WTC11 (cell line): ENCODE measurements at regions not wholly inside any gene's neighbourhood (a gene's known extent, or its start where the extent isn't known, plus 50 kb on each side); places are given as distances from the start of the nearest gene placed in this dataset.
A peak's percentile ranks its signal among the peaks of the same experiment; 100 is the strongest.

ENCODE experiments used
- ATAC-seq: fragments of 200-7000 bp; cut with Tn5 transposase; 2 replicates; pipeline ENCODE4 v1.10.0; 2021; ENCODE audit warnings: mild to moderate bottlenecking, moderate library complexity
- CTCF ChIA-PET: fragments of 300-600 bp; sonication (Branson Sonifier 250); formaldehyde crosslinking; loops from one replicate; lab custom pipeline; 2021; ENCODE audit warnings: antibody characterized with exemption; lab: Charles Lee
- POLR2A ChIA-PET: fragments of 350-600 bp; sonication (Branson Sonifier 250); formaldehyde crosslinking; loops from one replicate; lab custom pipeline; 2021; ENCODE audit warnings: antibody characterized with exemption; lab: Charles Lee
- DNase-seq: peaks from one replicate; pipeline ENCODE4 v3.0.0; 2021; ENCODE audit warnings: low spot score
- H3K27ac Mint-ChIP-seq: 2 replicates; pipeline ENCODE4 v1.8.0; 2021; ENCODE audit warnings: mixed read lengths
- H3K27me3 Mint-ChIP-seq: 2 replicates; pipeline ENCODE4 v1.8.0; 2021; ENCODE audit warnings: low read depth, mild to moderate bottlenecking, moderate library complexity, mixed read lengths
- H3K36me3 Mint-ChIP-seq: 2 replicates; pipeline ENCODE4 v1.8.0; 2021; ENCODE audit warnings: mixed read lengths
- H3K4me1 Mint-ChIP-seq: 2 replicates; pipeline ENCODE4 v1.8.0; 2022; ENCODE audit warnings: mixed read lengths
- H3K4me3 Mint-ChIP-seq: 2 replicates; pipeline ENCODE4 v1.8.0; 2021; ENCODE audit warnings: mild to moderate bottlenecking, moderate library complexity, mixed read lengths
- H3K9me3 Mint-ChIP-seq: 2 replicates; pipeline ENCODE4 v1.8.0; 2021; ENCODE audit warnings: mixed read lengths
- CBFB ChIP-seq: sonication (generic); formaldehyde crosslinking; IDR thresholded peaks from 2 replicates; pipeline ENCODE4 v1.8.1; 2022; ENCODE audit warnings: mild to moderate bottlenecking, low read depth, missing genetic modification reagents
- EMX1 ChIP-seq: fragments of 250-450 bp; sonication (Bioruptor Pico); IDR thresholded peaks from 2 replicates; pipeline ENCODE4 v1.8.0; 2021; ENCODE audit warnings: mild to moderate bottlenecking
- FOXP1 ChIP-seq: sonication (generic); formaldehyde crosslinking; IDR thresholded peaks from 2 replicates; pipeline ENCODE4 v1.8.0; 2022; ENCODE audit warnings: missing genetic modification reagents, mild to moderate bottlenecking, moderate library complexity, borderline replicate concordance
- GRHL2 ChIP-seq: fragments of 250-450 bp; sonication (Bioruptor Pico); IDR thresholded peaks from 2 replicates; pipeline ENCODE4 v1.8.0; 2022; ENCODE audit warnings: mild to moderate bottlenecking, moderate library complexity; ENCODE audit not compliant: insufficient replicate concordance, severe bottlenecking
- MXD4 ChIP-seq: fragments of 250-450 bp; sonication (Bioruptor Pico); IDR thresholded peaks from 2 replicates; pipeline ENCODE4 v1.8.0; 2021; ENCODE audit warnings: mild to moderate bottlenecking, moderate library complexity, borderline replicate concordance
- NFE2L1 ChIP-seq: sonication (generic); formaldehyde crosslinking; IDR thresholded peaks from 2 replicates; pipeline ENCODE4 v1.8.1; 2023; ENCODE audit warnings: missing genetic modification reagents
- NFYB ChIP-seq: sonication (generic); formaldehyde crosslinking; conservative IDR thresholded peaks from 2 replicates; pipeline ENCODE4 v1.8.0; 2022; ENCODE audit warnings: low read depth, missing genetic modification reagents
- SMAD4 ChIP-seq: sonication (generic); formaldehyde crosslinking; IDR thresholded peaks from 2 replicates; pipeline ENCODE4 v1.8.0; 2022; ENCODE audit warnings: mild to moderate bottlenecking, missing genetic modification reagents
- ZBTB21 ChIP-seq: sonication (generic); formaldehyde crosslinking; IDR thresholded peaks from 2 replicates; pipeline ENCODE4 v1.8.1; 2023; ENCODE audit warnings: mild to moderate bottlenecking, missing genetic modification reagents, borderline replicate concordance
- ZMAT4 ChIP-seq: fragments of 250-450 bp; sonication (Bioruptor Pico); IDR thresholded peaks from 2 replicates; pipeline ENCODE4 v1.9.0; 2021; ENCODE audit warnings: mild to moderate bottlenecking
- ZNF138 ChIP-seq: sonication (generic); formaldehyde crosslinking; conservative IDR thresholded peaks from 2 replicates; pipeline ENCODE4 v1.8.1; 2022; ENCODE audit warnings: mild to moderate bottlenecking, moderate library complexity, missing genetic modification reagents
- ZNF263 ChIP-seq: sonication (generic); formaldehyde crosslinking; IDR thresholded peaks from 2 replicates; pipeline ENCODE4 v1.8.1; 2022; ENCODE audit warnings: low read depth, mild to moderate bottlenecking, moderate library complexity, missing genetic modification reagents
- ZNF416 ChIP-seq: fragments of 250-450 bp; sonication (Bioruptor Pico); IDR thresholded peaks from 2 replicates; pipeline ENCODE4 v1.9.0; 2021; ENCODE audit warnings: mild to moderate bottlenecking, inconsistent platforms
- ZNF671 ChIP-seq: fragments of 250-450 bp; sonication (Bioruptor Pico); IDR thresholded peaks from 2 replicates; pipeline ENCODE4 v1.8.0; 2021; ENCODE audit warnings: mild to moderate bottlenecking
- TF ChIP-seq, protein P1 (sequence below): sonication (generic); formaldehyde crosslinking; IDR thresholded peaks from 2 replicates; pipeline ENCODE4 v1.8.1; 2022; ENCODE audit warnings: missing genetic modification reagents, borderline replicate concordance
- TF ChIP-seq, protein P2 (sequence below): sonication (generic); formaldehyde crosslinking; IDR thresholded peaks from 2 replicates; pipeline ENCODE4 v1.8.0; 2023; ENCODE audit warnings: missing genetic modification reagents
- TF ChIP-seq, protein P3 (sequence below): sonication (generic); formaldehyde crosslinking; IDR thresholded peaks from 2 replicates; pipeline ENCODE4 v1.8.1; 2022; ENCODE audit warnings: mild to moderate bottlenecking, moderate library complexity, missing genetic modification reagents
- TF ChIP-seq, protein P4 (sequence below): sonication (generic); formaldehyde crosslinking; IDR thresholded peaks from 2 replicates; pipeline ENCODE4 v1.8.0; 2023; ENCODE audit warnings: missing genetic modification reagents, mild to moderate bottlenecking, borderline replicate concordance
- TF ChIP-seq, protein P5 (sequence below): sonication (generic); formaldehyde crosslinking; conservative IDR thresholded peaks from 2 replicates; pipeline ENCODE4 v1.8.1; 2023; ENCODE audit warnings: mild to moderate bottlenecking, low read depth, missing genetic modification reagents, moderate library complexity

DNA sequence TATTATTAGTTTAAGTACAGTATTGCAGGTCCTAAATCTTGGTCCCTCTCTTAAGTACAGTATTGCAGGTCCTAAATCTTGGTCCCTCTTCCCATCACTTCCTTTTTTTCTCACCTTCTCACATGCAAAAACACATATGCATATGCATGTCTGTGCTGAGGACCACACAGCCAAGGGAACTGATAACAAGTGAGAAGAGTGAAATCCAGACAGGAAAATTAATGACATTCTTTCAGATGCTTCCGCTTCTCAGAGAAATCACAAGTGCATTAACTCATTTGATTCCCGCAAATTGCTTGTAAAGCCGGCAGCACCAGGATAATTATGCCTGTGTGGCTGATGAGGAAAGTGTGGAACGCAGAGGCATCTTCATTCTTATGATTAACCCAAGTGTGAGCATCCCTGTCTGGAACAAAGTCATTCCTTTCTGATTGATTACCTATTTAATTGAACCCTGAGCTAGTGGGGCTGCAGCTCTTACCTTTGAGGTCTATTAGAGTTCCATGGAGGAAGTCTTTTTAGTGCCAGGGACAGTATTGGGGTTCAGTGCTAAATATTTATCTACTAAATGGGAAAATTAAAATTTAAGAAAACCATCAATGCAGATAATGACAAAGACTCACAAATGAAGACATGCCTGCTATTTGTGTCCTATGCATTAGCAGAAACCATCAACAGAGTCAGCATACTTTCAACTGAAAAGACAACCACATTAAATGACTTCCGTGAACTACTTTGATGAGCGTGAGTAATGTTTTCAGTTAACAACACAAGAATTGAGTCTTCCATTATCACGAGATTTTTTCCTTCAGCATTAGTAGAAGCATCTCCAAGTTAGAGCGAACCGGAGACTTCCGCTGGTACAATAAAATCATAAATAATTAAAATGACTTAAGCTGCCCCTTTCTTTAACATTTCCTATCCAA, 220.4 kb upstream of the SLC35G4 start:
- CTCF ChIA-PET, result no interaction called here
- TF ChIP-seq SMAD4 (CRISPR knock-in tag), result no peak
- no peak for TF ChIP-seq GRHL2
- no peak for TF ChIP-seq EMX1
- no peak for TF ChIP-seq NFYB
- TF ChIP-seq, protein P1, sequence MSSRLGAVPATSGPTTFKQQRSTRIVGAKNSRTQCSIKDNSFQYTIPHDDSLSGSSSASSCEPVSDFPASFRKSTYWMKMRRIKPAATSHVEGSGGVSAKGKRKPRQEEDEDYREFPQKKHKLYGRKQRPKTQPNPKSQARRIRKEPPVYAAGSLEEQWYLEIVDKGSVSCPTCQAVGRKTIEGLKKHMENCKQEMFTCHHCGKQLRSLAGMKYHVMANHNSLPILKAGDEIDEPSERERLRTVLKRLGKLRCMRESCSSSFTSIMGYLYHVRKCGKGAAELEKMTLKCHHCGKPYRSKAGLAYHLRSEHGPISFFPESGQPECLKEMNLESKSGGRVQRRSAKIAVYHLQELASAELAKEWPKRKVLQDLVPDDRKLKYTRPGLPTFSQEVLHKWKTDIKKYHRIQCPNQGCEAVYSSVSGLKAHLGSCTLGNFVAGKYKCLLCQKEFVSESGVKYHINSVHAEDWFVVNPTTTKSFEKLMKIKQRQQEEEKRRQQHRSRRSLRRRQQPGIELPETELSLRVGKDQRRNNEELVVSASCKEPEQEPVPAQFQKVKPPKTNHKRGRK (CRISPR knock-in tag), result no peak
- no peak for TF ChIP-seq ZNF138 (CRISPR knock-in tag)
- no peak for TF ChIP-seq ZBTB21 (CRISPR knock-in tag)
- TF ChIP-seq, protein P2, sequence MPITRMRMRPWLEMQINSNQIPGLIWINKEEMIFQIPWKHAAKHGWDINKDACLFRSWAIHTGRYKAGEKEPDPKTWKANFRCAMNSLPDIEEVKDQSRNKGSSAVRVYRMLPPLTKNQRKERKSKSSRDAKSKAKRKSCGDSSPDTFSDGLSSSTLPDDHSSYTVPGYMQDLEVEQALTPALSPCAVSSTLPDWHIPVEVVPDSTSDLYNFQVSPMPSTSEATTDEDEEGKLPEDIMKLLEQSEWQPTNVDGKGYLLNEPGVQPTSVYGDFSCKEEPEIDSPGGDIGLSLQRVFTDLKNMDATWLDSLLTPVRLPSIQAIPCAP (CRISPR knock-in tag), result no peak
- no peak for TF ChIP-seq MXD4 (CRISPR knock-in tag)
- no peak for TF ChIP-seq FOXP1 (CRISPR knock-in tag)
- no peak for TF ChIP-seq CBFB (CRISPR knock-in tag)
- TF ChIP-seq ZMAT4 (CRISPR knock-in tag), result no peak
- no peak for TF ChIP-seq ZNF416 (CRISPR knock-in tag)
- no peak for TF ChIP-seq ZNF263
- TF ChIP-seq, protein P3, sequence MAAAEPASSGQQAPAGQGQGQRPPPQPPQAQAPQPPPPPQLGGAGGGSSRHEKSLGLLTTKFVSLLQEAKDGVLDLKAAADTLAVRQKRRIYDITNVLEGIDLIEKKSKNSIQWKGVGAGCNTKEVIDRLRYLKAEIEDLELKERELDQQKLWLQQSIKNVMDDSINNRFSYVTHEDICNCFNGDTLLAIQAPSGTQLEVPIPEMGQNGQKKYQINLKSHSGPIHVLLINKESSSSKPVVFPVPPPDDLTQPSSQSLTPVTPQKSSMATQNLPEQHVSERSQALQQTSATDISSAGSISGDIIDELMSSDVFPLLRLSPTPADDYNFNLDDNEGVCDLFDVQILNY (CRISPR knock-in tag), result no peak
- POLR2A ChIA-PET, result no interaction called here
- ATAC-seq, result no peak
- Mint-ChIP-seq H3K4me3 (no peak overlapping the region), H3K27ac (no peak overlapping the region), H3K36me3 (no peaks in the 10 kb centered on the region), H3K9me3 (no peaks in the 10 kb centered on the region; the same call in 1 of the 2 replicates), H3K4me1 (peaks cover 18% of the 10 kb centered on the region), H3K27me3 (no peaks in the 10 kb centered on the region; the same call in 1 of the 2 replicates)
- no peak for DNase-seq

DNA sequence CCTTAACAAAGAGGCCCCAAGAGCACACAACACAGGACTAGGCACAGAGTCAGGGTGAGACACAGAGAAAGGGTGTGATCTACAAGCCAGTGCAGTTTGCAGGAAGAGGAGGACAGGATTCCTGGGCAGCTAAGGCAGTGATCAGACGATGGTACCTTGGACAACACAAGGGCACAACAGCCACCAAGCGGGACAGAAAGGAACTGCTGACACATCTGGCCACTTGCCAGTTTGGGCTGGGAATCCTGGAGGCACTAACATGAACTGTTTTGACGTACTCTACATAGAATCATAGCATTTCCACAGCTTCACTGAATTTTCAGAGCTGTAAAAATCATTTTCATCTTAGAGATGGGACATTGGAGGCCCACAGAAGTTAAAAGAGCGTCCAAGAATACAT, 221.5 kb upstream of the SLC35G4 start:
- ChIA-PET POLR2A (no interaction called here), CTCF (interaction anchor here (1.2 to 1.5 kb wide), 3 partner anchors 10 to 131 kb away, joined by 4 to 5 read pairs (median 4); no protein-coding TSS in a partner anchor)
- Mint-ChIP-seq H3K27ac (no peak overlapping the region), H3K4me3 (no peak overlapping the region), H3K9me3 (peaks cover 5% of the 10 kb centered on the region; the same call in 1 of the 2 replicates), H3K4me1 (peaks cover 16% of the 10 kb centered on the region), H3K27me3 (no peaks in the 10 kb centered on the region; the same call in 1 of the 2 replicates), H3K36me3 (no peaks in the 10 kb centered on the region)
- ATAC-seq, result peak; percentile 75
- DNase-seq, result peak; percentile 45
- TF ChIP-seq, protein P4, sequence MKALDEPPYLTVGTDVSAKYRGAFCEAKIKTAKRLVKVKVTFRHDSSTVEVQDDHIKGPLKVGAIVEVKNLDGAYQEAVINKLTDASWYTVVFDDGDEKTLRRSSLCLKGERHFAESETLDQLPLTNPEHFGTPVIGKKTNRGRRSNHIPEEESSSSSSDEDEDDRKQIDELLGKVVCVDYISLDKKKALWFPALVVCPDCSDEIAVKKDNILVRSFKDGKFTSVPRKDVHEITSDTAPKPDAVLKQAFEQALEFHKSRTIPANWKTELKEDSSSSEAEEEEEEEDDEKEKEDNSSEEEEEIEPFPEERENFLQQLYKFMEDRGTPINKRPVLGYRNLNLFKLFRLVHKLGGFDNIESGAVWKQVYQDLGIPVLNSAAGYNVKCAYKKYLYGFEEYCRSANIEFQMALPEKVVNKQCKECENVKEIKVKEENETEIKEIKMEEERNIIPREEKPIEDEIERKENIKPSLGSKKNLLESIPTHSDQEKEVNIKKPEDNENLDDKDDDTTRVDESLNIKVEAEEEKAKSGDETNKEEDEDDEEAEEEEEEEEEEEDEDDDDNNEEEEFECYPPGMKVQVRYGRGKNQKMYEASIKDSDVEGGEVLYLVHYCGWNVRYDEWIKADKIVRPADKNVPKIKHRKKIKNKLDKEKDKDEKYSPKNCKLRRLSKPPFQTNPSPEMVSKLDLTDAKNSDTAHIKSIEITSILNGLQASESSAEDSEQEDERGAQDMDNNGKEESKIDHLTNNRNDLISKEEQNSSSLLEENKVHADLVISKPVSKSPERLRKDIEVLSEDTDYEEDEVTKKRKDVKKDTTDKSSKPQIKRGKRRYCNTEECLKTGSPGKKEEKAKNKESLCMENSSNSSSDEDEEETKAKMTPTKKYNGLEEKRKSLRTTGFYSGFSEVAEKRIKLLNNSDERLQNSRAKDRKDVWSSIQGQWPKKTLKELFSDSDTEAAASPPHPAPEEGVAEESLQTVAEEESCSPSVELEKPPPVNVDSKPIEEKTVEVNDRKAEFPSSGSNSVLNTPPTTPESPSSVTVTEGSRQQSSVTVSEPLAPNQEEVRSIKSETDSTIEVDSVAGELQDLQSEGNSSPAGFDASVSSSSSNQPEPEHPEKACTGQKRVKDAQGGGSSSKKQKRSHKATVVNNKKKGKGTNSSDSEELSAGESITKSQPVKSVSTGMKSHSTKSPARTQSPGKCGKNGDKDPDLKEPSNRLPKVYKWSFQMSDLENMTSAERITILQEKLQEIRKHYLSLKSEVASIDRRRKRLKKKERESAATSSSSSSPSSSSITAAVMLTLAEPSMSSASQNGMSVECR (CRISPR knock-in tag), result no peak
- TF ChIP-seq NFE2L1 (CRISPR knock-in tag) (no peak), ZNF671 (CRISPR knock-in tag) (no peak)
- TF ChIP-seq, protein P5, sequence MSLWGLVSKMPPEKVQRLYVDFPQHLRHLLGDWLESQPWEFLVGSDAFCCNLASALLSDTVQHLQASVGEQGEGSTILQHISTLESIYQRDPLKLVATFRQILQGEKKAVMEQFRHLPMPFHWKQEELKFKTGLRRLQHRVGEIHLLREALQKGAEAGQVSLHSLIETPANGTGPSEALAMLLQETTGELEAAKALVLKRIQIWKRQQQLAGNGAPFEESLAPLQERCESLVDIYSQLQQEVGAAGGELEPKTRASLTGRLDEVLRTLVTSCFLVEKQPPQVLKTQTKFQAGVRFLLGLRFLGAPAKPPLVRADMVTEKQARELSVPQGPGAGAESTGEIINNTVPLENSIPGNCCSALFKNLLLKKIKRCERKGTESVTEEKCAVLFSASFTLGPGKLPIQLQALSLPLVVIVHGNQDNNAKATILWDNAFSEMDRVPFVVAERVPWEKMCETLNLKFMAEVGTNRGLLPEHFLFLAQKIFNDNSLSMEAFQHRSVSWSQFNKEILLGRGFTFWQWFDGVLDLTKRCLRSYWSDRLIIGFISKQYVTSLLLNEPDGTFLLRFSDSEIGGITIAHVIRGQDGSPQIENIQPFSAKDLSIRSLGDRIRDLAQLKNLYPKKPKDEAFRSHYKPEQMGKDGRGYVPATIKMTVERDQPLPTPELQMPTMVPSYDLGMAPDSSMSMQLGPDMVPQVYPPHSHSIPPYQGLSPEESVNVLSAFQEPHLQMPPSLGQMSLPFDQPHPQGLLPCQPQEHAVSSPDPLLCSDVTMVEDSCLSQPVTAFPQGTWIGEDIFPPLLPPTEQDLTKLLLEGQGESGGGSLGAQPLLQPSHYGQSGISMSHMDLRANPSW, result no peak
- TF ChIP-seq, protein P1 (CRISPR knock-in tag), result no peak
